Left lung (tissue), 4 donors: ENCODE measurements at regions not wholly inside any gene's neighbourhood (a gene's known extent, or its start where the extent isn't known, plus 50 kb on each side); places are given as distances from the start of the nearest gene placed in this dataset.

Experiments used
- ATAC-seq: fragments of 200-7000 bp; cut with Tn5 transposase; one replicate; pipeline ENCODE4 v1.9.1; 2020; ENCODE audit warnings: moderate library complexity
- DNase-seq, 4 donors: peaks; one replicate each; pipeline ENCODE4 v3.0.0-alpha.2; 2013 to 2020
- H3K27ac ChIP-seq, 2 donors: fragments of 200-600 bp; sonication (generic) in 1 of 2; one replicate each; pipeline versions ENCODE4 v1.5.0 to v1.8.0; 2020 to 2021
- H3K27me3 ChIP-seq, 2 donors: fragments of 200-600 bp; sonication (generic) in 1 of 2; one replicate each; pipeline versions ENCODE4 v1.5.0 to v1.8.0; 2020 to 2021
- H3K36me3 ChIP-seq, 2 donors: fragments of 200-600 bp; sonication (generic) in 1 of 2; one replicate each; pipeline versions ENCODE4 v1.5.0 to v1.8.0; 2020 to 2021
- H3K4me1 ChIP-seq, 2 donors: fragments of 200-600 bp; one replicate each; pipeline ENCODE4 v1.8.0; 2021
- H3K4me3 ChIP-seq, 2 donors: fragments of 200-600 bp; sonication (generic) in 1 of 2; one replicate each; pipeline versions ENCODE4 v1.5.0 to v1.8.0; 2020 to 2021; ENCODE audit warnings: mild to moderate bottlenecking in 1 of 2
- H3K9me3 ChIP-seq, 2 donors: fragments of 200-600 bp; sonication (generic) in 1 of 2; one replicate each; pipeline versions ENCODE4 v1.5.0 to v1.8.0; 2020 to 2021
- intact Hi-C, 2 donors: fragments of 100-400 bp; cut with DNase I; formaldehyde crosslinking; loops; one replicate each; pipeline versions ENCODE4 v1.11.2 to v1.14.2; 2022
- TF ChIP-seq, protein P1 (sequence below), 2 donors: fragments of 200-600 bp; sonication (generic) in 1 of 2; IDR thresholded peaks; one replicate each; pipeline versions ENCODE4 v1.5.0 to v1.8.0; 2021; ENCODE audit warnings: antibody characterized with exemption in 2 of 2
- donor health status: DM: no; HTN: yes; CAD: no.
- donor health status: DM: no; HTN: no; CAD: no.

DNA sequence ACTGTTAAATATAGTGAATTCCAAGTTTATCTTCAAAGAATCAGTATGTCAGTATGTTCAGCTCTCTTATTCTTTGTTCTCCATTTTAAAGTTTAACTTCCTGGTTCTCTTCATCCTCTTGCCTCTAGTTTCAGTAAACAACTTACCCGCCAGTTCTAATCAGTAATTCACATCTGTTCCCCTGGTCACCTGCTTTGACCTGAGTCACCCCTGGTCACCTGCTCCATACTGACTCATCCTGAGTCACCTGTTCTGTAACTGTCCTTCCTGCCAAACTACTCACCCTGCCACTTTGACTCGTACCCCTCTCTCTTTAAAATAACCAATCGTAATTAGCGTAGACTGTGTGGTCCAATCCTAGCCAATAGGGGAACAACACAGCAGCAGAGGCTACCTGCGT is 992.7 kb upstream of the HS3ST1 start:
- TF ChIP-seq, protein P1, sequence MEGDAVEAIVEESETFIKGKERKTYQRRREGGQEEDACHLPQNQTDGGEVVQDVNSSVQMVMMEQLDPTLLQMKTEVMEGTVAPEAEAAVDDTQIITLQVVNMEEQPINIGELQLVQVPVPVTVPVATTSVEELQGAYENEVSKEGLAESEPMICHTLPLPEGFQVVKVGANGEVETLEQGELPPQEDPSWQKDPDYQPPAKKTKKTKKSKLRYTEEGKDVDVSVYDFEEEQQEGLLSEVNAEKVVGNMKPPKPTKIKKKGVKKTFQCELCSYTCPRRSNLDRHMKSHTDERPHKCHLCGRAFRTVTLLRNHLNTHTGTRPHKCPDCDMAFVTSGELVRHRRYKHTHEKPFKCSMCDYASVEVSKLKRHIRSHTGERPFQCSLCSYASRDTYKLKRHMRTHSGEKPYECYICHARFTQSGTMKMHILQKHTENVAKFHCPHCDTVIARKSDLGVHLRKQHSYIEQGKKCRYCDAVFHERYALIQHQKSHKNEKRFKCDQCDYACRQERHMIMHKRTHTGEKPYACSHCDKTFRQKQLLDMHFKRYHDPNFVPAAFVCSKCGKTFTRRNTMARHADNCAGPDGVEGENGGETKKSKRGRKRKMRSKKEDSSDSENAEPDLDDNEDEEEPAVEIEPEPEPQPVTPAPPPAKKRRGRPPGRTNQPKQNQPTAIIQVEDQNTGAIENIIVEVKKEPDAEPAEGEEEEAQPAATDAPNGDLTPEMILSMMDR (IDR thresholded peaks at IDR 0.05): no peak
- DNase-seq (no peak), ATAC-seq (no peak)
- Histone ChIP-seq H3K36me3 (no peaks in the 10 kb centered on the region), H3K4me3 (no peak overlapping the region), H3K27me3 (no peaks in the 10 kb centered on the region), H3K9me3 (no peaks in the 10 kb centered on the region), H3K4me1 (no peaks in the 10 kb centered on the region), H3K27ac (no peak overlapping the region)
- intact Hi-C loops: no loop called here

DNA sequence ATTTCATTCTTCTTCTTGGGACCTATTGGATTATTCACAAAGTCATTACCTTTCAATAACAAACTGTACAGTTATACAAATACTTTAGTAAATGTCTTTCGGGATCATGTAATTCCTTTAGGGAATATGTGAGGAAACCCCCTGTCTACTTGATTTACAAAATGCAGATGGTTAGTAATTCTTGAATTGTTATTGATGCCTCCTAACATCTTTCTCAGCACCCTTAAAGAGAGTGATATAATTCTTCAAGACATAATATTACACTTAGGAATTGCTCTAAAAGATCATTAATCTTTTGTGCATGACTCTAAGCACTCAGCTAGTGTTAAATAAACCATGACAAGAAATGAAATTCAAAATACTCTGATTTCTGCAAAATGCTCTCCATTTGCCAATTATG is 988.1 kb upstream of the HS3ST1 start:
- Histone ChIP-seq H3K27ac (no peak overlapping the region), H3K4me3 (no peak overlapping the region), H3K4me1 (no peaks in the 10 kb centered on the region), H3K27me3 (no peaks in the 10 kb centered on the region), H3K9me3 (no peaks in the 10 kb centered on the region), H3K36me3 (no peaks in the 10 kb centered on the region)
- no peak for ATAC-seq
- intact Hi-C loops: no loop called here
- DNase-seq: no peak
- TF ChIP-seq, protein P1 (IDR thresholded peaks at IDR 0.05): no peak

DNA sequence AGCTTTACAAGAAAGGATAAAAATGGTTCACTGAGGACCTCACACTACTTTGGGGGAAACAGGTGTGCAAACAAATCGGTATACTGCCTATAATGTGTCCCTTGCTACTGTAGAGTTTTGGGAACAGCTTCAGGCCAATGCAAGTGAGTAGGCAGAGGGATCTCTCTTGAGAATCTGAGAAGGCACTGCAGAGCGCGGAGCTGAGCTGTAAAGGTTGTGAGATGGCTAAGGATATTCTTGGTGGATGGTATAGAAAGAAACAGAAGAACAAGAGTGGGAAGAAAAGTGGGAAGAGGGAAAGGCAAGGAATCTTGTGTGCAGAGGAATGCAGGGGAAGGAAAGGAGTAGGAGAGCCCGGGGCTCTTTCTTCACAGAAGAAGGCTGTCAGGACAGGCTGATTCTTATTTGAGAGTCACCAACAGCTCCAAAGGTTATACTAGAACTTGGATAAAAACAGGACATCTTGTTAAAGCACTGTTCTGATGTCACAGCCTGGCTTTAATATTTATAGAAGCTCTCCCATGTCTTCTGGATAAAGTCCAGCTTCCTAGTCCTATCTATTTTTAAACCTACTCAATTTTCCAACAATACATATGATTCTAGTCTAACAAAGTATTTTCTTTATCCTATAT is 985.6 kb upstream of the HS3ST1 start:
- TF ChIP-seq, protein P1 (IDR thresholded peaks at IDR 0.05): no peak

DNA sequence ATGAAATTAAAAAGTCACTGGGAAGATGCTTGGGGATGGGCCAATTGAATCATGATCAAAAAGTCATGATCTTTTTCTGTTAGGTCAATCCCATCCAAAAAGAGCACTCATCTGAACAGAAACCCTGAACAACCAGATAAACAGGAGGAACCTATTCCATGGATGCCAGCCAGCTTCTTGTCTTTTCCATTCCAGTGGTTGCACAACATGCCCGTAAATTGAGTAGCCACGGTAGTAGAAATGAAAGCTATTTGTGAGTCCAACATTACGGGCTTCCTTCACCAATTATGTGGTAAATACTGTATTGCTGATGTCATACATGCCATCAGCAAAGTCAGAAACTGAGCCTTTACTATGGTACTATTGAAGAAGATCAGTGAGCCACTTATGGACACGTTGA is 982.4 kb upstream of the HS3ST1 start:
- DNase-seq (no peak), ATAC-seq (no peak)
- H3K27ac ChIP-seq: no peak overlapping the region
- no peak overlapping the region for H3K4me3 ChIP-seq
- TF ChIP-seq, protein P1 (IDR thresholded peaks at IDR 0.05): no peak
- no peaks in the 10 kb centered on the region for H3K9me3 ChIP-seq
- intact Hi-C loops: no loop called here
- H3K4me1 ChIP-seq: no peaks in the 10 kb centered on the region
- no peaks in the 10 kb centered on the region for H3K36me3 ChIP-seq
- no peaks in the 10 kb centered on the region for H3K27me3 ChIP-seq

More for the DNA sequence above, 985.6 kb upstream of the HS3ST1 start:
- ATAC-seq (no peak), DNase-seq (no peak)
- intact Hi-C loops: no loop called here
- Histone ChIP-seq H3K4me1 (no peaks in the 10 kb centered on the region), H3K9me3 (no peaks in the 10 kb centered on the region), H3K4me3 (no peak overlapping the region), H3K27me3 (no peaks in the 10 kb centered on the region), H3K36me3 (no peaks in the 10 kb centered on the region), H3K27ac (no peak overlapping the region)

DNA sequence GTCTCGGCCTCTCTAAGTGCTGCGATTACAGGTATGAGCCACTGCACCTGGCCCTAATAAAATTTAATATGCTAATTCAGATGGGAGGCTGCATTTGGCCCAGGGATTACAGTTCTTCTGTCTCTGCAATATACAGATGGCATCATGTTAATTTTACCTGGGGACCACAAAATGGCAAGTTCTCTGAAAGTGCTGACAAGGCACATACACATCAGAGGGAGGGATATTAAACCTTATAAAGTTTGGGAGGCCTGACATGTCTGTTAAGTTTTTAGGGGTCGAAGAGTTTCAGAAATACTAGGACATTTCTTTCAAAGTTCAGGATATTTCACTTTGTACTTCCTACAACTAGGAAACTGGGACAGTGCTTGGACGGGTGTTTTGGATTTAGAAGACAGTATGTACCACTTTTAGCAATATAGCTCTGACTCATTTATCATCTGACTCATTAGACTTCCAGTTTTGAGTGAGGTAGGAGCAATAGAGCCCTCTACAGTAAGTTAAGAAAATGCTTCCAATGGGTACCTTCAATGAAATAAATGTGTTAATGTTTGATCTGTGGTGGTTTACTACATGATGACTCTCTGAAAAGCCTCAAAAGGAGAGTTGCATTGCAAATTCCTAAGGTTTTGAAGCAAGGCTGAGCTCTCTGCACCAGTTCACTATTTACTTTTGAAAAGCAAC is 981.0 kb upstream of the HS3ST1 start:
- DNase-seq (no peak), ATAC-seq (peak; percentile 73)
- H3K4me1 ChIP-seq: no peaks in the 10 kb centered on the region
- H3K9me3 ChIP-seq: no peaks in the 10 kb centered on the region
- no peaks in the 10 kb centered on the region for H3K36me3 ChIP-seq
- H3K27ac ChIP-seq: no peak overlapping the region
- no peak overlapping the region for H3K4me3 ChIP-seq
- intact Hi-C loops: no loop called here
- TF ChIP-seq, protein P1 (IDR thresholded peaks at IDR 0.05): no peak
- no peaks in the 10 kb centered on the region for H3K27me3 ChIP-seq
